ENCODE measurements at regions not wholly inside any gene's neighbourhood (a gene's known extent, or its start where the extent isn't known, plus 50 kb on each side); places are given as distances from the start of the nearest gene placed in this dataset.

DNA sequence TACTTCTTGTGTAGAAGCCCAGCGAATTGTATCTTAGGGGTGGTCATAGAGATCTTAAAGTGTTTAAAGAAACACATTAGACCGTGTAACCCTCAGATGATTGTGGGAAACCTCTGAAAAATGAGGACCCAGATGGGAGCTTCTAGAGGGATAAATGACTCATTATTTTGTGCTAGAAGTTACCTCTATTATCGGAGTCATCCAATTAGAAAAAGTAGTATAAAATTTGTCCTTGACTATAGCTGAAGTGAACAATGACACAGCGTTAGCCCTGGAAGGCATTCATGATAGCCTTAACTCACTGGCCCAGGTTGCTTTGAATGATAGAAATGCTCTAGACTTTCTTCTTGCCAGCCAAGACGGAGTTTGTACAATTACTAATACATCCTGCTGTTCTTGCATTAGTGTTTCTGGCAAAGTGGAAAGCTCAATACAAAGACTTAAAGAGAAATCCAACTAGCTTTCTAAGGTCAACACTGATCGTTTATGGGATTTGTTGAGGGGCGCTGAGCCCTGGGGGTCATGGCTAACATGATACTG is 178.9 kb upstream of the VEGFC start:
- intact Hi-C loops (cut with micrococcal nuclease) = no loop called here

DNA sequence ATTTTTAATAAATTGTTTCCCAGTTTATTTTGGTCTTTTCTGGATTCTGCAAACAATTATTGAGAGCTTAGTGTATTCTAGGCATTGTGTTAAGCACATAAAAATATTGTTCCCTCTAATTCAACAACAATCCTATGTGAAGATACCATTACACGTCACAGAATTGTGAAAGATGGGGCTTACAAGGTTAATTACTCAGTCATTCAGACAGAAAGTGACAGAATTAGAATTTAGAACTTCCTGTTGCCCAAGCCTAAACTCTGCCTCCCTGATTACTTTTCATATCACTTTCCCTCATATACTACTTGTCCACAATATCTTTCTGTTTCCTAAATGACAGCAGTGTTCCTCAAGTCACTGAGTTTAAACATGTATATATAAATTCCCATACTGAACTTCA is 186.7 kb upstream of the VEGFC start:
- intact Hi-C loops (cut with micrococcal nuclease) = no loop called here

DNA sequence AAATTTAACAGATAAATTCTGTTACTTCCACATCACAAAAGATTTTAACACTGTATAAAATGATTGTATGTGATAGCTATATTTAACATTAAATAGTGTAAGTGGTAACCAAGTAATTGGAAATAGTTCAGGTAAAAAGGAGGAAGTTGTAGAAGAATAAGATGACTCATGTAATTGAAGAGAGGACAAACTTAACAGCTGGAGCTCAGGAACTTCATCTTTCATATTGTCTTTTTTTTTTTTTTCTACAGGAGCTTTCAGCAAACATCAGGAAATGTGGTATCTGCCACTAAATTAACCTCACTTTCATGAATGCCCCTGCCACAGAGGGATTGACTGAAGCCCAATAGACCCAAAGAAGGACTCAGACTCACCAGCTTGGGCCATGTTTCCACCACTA is 188.4 kb upstream of the VEGFC start:
- intact Hi-C loops (cut with micrococcal nuclease) = no loop called here

DNA sequence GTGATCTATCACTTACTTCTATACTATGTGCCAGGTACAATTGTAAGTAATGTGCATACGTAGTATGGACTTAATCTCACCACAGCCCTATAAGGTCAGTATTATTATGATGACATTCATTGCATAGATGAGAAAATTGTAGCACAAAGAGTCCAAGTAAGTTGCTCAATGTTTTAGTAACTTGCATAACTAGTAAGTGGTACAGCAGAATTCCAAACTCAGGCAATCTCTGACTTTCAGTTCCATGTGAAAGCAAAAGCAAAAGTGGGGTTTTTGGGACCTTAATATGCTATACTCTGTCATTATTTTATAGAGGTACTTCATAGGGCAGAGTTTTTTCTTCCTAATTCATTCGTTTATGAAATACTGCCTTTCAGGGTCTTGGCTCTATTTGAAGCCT is 188.8 kb upstream of the VEGFC start:
- intact Hi-C loops (cut with micrococcal nuclease) = no loop called here

DNA sequence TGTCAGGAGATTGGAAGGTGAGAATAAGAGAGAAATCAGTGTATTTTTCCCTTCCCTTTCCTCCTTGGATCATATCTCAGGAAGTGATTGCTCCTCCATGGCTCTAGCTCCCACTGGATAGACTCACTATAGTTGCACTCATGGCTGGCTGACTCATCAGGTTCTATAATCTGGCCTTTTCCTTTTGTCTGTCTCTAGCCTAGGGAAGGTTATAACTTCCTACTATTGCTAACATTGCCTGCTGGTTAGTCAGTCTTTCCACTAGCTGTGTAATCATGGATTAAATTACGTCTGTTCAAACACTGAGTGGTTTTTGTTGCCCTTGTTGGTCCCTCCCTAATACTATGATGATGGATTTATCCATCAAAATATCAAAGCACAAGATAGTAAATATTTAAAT is 195.5 kb upstream of the VEGFC start:
- intact Hi-C loops (cut with micrococcal nuclease) = no loop called here

DNA sequence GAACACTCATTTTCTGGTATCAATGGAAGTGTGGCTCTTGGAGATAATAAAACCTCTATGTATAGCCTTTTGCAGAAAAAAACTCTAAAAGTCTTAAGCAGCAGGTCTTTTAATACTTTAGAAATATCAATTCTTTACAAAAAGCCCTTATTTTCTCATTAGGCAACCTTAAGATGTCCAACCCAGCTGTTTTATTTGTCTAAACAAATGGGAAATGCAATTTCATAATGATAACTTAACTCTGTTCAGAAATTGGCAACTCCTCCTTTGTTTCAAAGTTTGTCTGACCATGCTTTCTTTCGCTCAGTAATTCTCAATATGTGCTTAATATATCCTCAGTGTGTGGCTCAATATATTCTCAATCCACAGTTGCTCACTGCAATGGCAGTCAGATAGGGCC is 196.5 kb upstream of the VEGFC start:
- intact Hi-C loops (cut with micrococcal nuclease) = no loop called here

DNA sequence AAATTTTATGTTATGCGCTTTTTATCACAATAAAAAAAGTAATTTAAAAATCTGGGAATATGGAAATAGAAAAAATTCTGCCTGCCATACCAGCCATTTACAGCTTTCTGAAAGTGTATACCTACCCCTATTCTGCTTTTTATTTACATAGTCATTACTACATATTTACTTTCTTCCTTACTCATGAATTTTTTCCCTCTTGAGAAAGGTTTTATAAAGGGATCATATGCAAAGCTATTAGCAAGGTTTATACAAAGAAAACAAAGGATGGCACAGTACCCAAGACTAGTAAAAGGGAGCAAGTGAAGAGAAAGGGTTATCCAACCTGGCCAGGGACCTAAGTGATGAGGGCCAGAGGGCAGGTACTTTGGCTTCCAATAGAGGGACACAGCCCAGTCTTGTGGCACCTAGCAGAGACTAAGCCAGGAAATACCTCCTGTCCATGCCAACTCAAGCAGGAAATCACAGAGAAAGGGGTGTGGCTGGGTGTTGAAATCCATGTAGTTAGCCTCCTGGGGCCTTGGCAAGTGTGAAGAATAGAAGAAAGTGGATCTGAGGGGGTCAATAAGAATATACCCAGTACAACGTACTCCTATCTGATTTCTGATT is 207.3 kb upstream of the VEGFC start:
- intact Hi-C loops (cut with micrococcal nuclease) = no loop called here

DNA sequence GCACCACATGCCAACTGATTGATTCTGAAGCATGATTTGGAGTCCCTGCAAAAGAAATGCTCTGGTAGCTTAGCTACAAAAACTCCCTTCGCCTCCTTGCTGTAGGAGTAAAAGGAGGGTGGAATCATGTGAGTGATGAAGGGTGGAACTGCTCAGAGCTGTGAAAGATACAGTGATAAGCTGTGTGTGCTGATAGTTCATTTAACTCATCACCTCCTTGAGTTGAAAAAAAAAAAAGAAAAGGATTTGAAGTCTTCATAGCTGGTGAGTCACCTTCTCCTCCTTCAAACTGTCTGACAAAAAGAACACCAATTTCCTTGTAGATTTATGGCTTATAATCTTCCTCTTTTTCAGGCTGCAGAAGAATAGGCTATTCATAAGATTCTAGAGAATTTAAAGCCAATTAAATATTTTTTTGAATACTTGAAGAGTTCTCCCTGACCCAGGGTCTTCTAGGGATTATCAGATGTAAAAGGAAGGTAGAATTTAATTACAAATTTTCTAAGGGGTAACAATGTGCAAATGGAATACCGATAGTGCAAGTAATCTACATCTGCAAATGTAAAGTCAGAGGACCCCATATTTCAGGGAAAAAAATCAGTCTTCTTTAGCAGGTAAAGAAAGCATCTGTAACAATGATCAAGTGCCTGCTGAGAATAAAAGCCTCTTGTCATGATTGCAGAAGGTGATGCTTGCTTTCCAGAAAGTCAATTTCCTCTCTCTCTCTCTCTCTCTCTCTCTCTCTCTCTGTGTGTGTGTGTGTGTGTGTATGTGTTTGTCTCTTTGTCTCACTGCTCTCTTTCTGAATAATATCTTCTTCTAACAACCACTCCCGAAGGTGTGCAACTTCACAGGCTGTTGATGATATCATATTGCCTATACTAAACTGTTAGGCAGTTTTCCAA is 208.8 kb upstream of the VEGFC start:
- intact Hi-C loops (cut with micrococcal nuclease) = no loop called here

GRCh38 chr4:177005674-177006230 is 213.0 kb upstream of the VEGFC start:
- intact Hi-C loops (cut with micrococcal nuclease) = no loop called here

DNA sequence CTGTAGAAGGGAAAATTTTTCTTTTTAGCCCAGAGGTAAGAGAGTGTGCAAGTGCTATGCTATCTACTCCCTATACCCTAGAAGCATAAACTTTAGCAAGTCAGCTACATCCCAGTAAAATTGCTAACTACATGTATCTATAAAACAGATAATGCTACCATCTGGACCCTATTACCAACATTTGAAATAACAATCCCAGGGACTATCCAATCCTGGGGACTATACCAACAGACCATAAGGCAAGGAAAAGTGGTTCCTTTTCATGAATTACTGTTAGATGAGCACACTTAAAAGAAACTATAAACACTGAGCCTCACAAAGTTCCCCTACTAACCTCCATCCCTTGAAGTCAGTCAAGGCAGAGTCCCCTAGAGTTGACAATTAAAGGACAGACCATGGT is 213.6 kb upstream of the VEGFC start:
- intact Hi-C loops (cut with micrococcal nuclease) = no loop called here

DNA sequence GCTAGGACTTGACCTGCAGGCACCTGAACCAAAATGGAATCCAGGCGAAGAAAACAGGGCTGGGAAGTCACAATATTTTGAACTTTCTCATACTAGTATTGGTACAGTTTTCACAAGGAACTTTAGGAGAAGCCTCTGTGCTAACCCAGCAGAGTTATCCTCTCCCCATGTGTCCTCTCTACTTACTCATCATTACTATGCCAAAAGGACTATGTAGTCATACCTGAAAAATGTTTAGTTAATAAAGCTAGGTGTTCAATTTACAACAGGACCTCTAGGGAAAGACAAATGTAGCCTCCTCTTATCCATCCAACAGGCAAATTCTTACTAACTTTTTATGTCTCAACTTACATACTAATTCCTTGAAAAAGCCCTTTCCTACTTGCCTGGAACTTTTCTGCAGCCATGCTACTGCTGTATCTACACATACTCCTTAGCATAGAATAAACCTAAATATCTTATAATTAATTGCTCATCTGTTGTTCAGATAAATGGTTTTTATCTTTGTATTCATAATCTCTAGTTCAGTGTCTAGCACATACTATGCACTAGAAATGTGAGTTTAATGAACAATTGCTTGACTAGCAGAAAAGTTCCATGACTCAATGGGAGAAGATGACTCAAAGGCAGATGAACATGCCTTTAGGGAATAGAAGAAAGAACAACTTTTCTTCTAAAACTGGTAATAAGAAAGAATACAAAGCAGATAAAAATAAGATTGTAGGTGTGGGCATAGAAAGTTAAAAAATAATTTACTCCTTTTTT is 215.5 kb upstream of the VEGFC start:
- intact Hi-C loops (cut with micrococcal nuclease) = no loop called here

GRCh38 chr4:177008836-177009501 is 216.2 kb upstream of the VEGFC start:
- intact Hi-C loops (cut with micrococcal nuclease) = no loop called here

- intact Hi-C loops (cut with micrococcal nuclease) = no loop called here
Observed at GRCh38 chr4:177010418-177010817, 217.7 kb upstream of the VEGFC start.

GRCh38 chr4:177012918-177013545 is 220.3 kb upstream of the VEGFC start:
- intact Hi-C loops (cut with micrococcal nuclease) = no loop called here

DNA sequence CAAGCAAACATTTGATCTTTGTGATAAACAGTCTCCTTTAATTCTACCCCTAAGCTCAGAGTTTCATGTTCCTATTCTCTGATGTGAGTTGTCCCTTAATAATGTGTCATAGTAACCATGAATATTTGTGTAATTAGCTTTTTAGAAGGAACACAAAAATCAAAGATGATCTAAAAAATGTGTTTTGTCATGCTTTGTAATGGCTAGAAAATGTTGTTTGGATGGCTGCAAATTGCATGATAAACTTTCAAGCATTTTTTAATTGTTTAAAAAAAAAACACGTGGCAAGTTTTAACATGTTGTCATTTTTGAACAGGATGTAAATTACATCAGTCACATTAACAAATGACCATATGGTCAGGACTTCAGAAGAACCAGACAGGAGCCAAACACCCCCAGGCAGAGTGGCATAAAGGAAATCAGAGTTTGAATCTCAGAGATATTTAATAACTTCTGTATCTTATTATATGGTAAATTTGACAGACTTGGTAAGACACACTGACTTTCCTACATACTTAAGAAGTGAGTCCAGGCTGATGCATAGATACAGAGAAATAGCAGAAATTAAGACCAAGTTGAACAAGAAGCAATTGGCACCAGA is 223.9 kb upstream of the VEGFC start:
- intact Hi-C loops (cut with micrococcal nuclease) = no loop called here

GRCh38 chr4:177023951-177024350 is 231.2 kb upstream of the VEGFC start:
- intact Hi-C loops (cut with micrococcal nuclease) = no loop called here

DNA sequence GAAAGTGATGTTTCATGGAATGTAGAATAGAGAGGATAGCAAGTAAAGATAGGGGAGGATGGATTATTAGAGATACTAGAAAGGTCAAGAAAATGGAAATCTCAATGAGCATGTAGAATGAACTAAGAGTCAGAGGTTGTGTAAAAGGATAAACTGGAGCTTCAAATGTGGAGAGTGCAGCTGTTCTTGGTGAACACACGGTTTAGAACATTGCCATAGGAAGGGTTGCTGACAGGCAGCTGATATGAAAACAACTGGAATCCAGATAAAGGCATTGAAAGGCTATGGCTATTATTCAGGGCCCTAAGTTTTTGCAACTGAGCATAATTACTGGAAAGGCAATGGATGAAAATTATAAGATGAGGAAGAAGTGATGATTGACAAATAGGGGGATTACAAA is 239.6 kb upstream of the VEGFC start:
- intact Hi-C loops (cut with micrococcal nuclease) = no loop called here

DNA sequence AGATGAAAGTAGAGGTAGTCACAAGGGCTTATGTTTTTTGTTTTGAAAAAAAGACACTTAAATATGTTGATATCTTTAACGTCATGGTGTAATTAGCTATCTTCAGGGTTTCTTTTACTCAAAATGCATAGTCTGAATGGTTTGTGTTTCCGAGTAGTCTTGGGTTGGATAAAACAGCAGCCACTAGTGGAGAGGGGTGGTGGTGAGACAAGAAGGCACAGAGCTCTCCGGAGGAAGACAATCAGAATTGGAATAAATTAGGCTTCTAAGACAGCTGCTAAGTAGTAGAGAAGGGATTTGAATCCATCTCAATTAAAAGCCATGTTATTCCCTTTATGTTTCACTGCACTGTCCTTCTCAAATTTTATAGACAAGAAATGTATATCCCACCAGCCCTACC is 240.4 kb upstream of the VEGFC start:
- intact Hi-C loops (cut with micrococcal nuclease) = no loop called here

- intact Hi-C loops (cut with micrococcal nuclease) = no loop called here
Observed at GRCh38 chr4:177033632-177034031, 240.9 kb upstream of the VEGFC start.

DNA sequence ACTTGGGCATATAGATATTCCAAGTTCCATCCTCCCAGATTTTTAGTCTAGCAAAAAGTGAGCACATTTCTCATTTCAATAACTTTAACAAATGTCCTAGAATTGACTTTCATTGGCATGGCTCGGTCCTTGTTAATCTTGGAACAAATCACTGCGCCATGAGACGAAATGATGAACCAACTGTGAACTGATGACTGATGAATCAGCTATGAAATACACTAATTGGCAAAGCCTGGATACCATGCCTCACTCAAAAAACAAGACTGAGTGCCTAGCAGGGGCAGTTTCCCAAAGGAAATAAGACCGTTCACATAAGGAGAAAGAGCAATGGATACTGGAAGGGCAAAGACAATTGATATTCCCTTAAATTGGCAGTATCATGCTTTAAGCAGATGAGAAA is 248.6 kb upstream of the VEGFC start:
- intact Hi-C loops (cut with micrococcal nuclease) = no loop called here

Measured in T-helper 2 cell treated with Interferon-gamma antibody and Interleukin-4, amounts not matched to agents 100 ng/mL and 5 ng/mL, for 36 hours (primary cell).